Hepatic stellate cell (primary cell): ENCODE measurements at regions not wholly inside any gene's neighbourhood (a gene's known extent, or its start where the extent isn't known, plus 50 kb on each side); places are given as distances from the start of the nearest gene placed in this dataset.
"Not testable (repeated sequence)": the region's sequence is repeated elsewhere in the genome, so short reads cannot be mapped to it uniquely, and the experiment has no call there.

Experiments used
- DNase-seq: peaks from one replicate; pipeline ENCODE4 v3.0.0; 2011; ENCODE audit warnings: low spot score

DNA sequence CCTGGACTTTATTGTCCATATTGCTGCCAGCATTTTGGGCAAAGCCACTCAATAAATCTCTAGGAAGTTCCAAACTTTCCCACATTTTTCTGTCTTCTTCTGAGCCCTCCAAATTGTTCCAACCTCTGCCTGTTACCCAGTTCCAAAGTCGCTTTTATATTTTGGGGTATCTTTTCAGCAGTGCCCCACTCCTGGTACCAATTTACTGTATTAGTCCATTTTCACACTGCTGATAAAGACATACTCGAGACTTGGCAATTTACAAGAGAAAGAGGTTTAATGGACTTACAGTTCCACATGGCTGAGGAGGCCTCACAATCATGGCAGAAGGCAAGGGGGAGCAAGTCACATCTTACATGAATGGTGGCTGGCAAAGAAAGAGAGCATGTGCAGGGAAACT, 53.4 kb downstream of the AHSP start:
- not testable (repeated sequence) for DNase-seq

DNA sequence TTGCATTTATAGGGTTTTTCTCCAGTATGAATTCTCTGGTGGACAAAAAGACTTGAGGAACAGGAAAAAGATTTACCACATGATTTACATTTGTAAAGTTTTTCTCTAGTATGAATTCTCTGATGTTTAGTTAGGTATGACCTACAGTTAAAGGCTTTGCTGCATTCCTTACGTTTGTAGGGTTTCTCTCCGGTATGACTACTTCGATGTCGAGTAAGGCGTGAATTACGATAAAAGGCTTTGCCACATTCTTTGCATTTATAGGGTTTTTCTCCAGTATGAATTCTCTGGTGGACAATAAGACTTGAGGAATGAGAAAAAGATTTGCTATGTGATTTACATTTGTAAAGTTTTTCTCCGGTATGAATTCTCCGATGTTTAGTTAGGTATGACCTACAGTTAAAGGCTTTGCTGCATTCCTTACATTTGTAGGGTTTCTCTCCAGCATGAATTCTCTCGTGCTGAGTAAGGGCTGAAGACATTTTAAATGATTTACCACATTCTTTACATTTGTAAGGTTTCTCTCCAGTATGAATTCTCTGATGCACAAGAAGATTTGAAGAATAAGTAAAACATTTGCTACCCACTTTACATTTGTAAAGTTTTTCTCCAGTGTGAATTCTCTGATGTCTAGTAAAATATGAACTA, 74.2 kb downstream of the AHSP start:
- DNase-seq: not testable (repeated sequence)

DNA sequence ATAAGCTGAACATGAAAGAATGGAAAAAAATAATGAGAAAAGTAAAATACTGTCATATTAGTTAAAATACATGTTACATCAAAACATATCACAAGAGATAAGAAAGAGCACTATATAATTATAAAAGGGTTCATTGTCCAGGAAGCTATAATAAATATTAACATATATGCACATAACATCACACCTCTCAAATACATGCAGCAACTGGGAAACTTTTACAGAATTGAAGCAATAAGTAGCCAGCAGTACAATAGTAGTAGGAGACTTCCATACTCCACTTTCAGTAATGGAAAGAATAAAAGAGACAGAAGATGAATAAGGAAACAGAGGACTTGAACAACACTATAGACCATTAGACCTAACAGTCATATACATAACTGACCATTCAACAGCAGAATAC, 90.4 kb downstream of the AHSP start:
- no peak for DNase-seq

DNA sequence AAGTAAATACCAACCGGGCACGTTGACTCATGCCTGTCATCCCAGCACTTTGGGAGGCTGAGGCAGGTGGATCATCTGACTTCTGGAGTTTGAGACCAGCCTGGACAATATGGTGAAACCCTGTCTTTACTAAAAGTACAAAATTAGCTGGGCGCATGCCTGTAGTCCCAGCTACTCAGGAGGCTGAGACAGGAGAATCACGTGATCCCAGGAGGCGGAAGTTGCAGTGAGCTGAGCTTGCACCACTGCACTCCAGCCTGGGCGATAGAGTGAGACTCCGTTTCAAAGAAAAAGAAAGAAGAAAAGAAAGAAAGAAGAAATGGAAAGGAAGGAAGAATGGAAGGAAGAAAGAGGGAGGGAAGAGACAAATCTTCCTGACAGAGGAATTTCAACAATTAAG, 108.7 kb downstream of the AHSP start:
- DNase-seq: no peak

DNA sequence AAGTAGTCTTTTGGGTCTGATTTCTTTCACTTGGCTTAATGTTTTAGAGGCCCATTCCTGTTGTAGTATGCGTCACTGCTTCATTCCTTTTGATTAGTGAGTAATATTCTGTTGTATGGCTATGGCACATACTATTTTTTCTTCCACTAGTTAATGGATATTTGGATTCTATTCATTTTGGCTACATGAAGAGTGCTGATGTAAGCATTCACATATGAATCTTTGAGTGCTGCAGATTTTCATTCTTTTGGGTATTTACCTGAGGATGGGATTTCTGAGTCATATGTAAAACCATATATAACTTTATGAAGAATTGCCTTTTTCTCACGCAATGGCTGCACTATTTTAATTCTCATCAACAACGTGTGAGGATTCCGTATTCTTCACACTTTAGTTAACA, 113.6 kb downstream of the AHSP start:
- no peak for DNase-seq

DNA sequence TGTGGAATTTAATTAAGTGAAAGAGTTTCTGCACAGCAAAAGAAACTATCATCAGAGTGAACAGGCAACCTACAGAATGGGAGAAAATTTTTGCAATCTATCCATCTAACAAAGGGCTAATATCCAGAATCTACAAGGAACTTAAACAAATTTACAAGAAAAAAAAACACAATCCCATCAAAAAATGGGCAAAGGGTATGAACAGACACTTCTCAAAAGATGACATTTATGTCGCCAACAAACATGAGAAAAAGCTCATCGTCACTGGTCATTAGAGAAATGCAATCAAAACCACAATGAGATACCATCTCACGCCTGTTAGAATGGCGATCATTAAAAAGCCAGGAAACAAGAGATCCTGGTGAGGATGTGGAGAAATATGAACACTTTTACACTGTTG, 128.0 kb downstream of the AHSP start:
- DNase-seq: not testable (repeated sequence)

DNA sequence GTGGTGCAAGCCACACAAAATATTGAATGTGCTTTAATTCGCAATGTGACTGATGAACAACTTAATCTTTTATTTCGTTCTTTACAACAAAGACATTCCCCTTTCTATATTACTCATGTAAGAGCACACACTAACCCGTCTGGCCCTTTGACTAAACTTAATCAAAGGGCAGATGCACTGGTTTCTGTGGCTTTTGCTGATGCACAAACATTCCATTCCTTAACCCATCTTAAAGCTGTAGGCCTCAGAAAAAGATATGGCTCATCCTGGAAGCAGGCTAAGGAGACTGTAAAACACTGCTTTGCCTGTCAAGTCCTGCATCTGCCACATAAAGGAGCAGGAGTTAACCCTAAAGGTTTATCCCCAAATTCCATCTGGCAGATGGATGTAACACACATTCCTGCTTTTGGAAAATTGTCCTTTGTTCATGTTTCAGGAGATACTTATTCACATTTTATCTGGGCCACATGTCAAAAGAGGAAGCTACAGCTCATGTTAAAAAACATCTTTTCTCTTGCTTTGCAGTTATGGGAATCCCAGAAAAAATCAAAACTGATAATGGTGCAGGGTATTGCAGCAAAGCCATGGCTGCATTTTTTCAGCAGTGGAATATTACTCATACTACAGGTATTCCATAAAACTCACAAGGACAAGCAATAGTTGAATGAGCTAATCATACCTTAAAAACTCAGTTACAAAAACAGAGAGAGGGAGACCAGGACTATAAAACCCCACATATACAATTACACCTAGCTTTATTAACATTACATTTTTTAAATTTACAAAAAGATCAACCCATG, 137.2 kb downstream of the AHSP start:
- no peak for DNase-seq

DNA sequence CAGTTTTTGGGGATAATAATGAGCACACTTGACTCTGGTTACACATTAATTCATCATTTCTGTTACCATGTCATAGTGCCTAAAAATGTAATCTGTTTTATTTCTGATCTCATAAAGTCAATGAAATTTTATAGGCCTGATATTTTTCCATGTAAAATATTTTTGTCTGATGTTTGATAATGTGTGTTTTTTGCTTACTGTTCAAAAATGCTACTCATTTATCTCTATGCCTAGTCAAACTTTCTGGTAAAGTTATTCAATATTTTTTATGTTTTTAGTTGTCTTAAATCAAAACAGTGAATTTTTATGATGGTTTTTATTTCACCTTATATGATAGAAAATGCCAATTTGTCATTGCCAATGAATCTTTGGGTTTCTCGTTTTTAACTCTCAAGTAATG, 147.0 kb downstream of the AHSP start:
- no peak for DNase-seq

DNA sequence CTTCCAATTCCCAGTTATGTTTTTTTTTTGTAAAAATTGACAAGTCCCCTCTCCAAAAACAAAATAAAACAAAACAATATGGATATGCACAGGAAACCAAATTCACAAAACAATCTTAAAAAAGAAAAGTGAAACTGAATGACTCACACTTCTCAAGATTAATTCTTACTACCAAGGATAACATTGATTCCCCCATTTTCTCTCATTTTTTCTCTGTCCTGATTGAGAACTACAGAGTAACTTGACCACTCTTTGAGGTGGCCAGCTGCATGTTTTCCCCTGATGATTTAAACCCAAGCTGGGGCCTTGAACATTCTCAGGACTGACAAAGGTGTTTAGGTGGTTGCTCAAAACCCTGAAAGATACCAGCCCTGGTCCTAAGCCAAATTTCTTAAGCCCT, 149.0 kb downstream of the AHSP start:
- no peak for DNase-seq

DNA sequence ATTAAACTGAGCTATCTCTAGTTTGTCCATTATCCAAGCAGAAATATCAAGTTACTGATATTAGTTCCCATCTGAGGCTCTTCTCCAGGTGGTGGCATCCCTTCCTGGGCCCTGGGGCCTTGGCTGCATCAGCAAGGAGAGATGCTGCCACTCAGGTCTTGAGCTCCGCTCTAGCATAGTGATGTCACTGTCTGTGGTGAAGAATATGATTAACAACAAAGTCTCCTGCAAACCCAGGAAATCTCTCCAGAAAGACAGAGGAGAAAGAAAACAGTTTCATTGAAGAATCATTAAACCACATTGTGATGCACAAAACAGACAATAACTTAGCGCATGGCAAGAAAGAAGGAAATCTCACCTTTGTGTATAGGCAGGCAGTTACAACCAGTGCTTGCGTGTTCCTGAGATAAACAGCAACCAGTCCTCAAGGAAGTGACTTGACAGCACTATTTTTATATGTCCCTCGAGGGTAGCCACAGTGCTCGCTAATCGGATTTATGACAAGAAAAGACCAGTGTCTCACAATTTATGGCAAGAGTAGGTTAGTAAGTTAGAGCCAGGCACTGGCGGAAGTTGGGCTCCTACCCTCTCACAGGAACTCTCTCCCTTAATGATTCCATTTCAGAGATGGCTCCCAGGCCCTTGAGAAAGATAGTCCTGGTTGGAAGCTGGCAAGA, 151.1 kb downstream of the AHSP start:
- no peak for DNase-seq

DNA sequence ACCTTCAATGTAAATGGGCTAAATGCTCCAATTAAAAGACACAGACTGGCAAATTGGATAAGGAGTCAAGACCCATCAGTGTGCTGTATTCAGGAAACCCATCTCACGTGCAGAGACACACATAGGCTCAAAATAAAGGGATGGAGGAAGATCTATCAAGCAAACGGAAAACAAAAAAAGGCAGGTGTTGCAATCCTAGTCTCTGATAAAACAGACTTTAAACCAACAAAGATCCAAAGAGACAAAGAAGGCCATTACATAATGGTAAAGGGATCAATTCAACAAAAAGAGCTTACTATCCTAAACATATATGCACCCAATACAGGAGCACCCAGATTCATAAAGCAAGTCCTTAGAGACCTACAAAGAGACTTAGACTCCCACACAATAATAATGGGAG, 161.6 kb downstream of the AHSP start:
- not testable (repeated sequence) for DNase-seq

DNA sequence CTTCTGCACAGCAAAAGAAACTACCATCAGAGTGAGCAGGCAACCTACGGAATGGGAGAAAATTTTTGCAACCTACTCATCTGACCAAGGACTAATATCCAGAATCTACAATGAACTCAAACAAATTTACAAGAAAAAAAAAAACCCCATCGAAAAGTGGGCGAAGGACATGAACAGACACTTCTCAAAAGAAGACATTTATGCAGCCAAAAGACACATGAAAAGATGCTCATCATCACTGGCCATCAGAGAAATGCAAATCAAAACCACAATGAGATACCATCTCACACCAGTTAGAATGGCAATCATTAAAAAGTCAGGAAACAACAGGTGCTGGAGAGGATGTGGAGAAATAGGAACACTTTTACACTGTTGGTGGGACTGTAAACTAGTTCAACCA, 164.6 kb downstream of the AHSP start:
- not testable (repeated sequence) for DNase-seq

DNA sequence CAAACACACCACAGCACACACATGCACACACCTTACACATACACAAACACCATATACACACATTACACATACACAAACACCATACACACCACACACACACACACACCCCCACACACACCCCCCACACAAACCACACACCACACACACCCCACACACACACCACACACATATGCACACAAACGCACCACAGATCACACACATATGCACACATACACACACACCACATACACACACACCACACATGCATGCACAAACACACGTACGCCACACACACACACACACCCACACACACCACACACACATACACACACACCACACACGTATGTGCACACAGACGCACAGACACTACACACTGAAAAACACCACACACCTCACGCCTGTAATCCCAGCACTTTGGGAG, 166.0 kb downstream of the AHSP start:
- DNase-seq: no peak

DNA sequence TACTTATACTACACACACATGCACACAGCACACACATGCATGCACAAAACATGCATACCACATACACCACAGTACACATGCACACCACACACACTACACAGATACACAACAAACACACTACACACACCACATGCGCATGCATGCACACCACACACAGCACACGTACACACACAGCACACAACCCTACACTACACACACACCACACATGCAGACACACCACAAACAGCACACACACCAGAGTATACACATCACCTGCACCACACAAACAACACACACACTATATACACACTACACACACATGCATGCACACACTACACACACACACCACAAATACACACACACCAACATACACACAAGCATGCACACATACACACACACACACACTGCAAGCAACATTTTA, 166.8 kb downstream of the AHSP start:
- no peak for DNase-seq

DNA sequence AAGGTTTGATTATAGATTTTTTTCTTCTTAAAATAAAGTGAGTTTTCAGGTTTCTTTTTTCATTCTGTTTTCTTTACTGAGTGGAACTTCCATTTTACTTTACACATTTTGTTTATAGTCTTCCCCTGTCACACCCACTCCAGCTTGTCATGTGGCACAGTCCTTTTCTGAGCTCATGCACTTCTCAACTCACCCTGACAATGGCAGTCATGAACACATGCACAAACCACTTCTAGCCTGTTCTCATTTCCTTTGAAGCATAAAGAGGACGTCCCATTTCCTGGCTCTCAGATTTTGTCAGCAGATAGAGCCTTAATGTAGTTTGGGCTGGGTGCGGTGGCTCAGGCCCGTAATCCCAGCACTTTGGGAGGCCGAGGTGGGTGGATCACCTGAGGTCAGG, 168.0 kb downstream of the AHSP start:
- DNase-seq: no peak

DNA sequence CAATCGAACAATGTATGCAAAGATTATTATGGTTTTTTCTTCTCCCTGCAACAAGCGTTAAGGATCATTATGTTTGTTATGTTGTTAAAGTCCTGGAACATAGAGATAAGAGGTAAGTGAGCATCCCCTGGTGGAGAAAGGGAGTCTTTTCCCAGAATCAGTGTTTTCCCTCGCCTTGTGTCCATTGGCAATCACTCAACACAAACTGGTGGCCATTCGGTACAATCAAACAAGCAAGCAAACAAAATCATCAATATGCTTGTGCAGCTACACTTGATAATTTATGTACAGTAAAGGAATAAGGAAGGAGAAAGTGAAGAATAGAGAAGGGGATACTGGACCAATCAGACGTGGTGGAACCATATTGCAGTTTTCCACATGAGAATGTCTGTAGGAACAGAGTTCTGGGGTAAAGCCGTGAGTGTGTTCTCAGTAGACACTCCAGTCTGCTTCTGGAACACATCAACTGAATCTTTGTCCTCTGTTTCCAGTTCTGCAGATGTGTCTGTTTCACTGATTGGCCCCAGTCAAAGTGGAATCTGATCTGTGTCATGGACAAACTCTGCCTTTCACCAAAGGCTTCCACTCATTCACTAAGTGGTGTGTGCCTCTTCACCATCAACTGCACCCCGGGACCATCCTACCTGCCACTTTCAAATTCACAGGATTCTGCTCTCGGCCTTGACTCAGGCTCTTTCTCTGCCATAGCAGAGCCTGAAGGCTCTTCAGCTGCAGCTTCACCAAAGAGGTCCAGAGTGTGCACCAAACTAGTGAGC, 169.5 kb downstream of the AHSP start:
- DNase-seq: peak; percentile 58

DNA sequence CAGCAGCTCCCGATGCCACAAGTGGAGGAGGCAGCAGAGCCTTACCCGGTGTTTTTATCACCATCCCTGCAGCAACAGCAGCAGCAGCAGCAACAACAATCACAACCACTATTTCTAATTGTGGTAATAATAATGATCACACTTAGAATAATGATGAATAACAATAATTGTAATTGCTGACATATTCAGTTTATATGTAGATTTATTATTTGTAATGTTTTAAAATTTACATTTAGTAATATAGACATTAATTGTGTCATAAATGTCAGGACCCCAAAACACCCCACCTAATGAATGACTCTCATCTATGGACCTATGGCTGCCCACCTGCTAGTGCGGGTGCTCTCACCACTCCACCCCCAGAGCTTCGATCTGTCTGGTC, 170.0 kb downstream of the AHSP start:
- DNase-seq: no peak

DNA sequence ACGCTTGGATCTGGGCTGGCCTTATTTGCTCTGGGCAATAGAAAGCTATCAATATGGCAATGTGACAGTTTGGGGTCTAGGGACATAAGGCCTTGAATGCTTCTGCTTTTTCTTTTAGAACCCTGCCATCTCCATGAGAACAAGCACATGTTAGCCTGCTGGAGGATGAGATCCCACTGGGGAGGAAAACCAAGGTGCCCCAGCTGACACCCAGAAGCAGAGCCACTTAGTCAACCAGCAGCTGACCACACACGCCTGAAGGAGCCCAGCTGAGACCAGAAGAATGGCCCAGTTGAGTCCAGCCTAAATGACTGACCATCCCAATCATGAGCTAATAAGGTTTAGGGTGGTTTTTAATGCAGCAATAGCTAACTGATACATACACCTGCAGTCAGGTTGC, 171.2 kb downstream of the AHSP start:
- DNase-seq: no peak

DNA sequence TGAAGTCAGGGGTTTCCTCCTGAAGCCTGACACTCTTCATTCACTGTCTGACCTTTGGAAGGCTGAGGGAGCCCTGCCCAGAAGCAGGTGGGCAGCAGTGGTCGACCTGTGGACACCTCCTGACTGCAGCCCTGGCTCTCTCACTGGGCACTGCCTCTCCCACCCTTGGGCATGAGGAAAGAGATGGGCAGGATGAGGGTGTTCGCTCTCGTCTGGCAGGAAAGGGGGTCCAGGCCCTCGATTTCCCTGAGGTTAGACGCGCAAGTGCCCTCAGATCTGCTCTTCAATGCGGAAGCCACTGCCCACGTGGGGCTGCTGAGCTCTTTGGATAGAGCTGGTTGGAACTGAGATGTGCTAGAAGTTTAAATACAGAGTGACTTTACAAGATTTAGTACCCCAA, 171.9 kb downstream of the AHSP start:
- DNase-seq: no peak

DNA sequence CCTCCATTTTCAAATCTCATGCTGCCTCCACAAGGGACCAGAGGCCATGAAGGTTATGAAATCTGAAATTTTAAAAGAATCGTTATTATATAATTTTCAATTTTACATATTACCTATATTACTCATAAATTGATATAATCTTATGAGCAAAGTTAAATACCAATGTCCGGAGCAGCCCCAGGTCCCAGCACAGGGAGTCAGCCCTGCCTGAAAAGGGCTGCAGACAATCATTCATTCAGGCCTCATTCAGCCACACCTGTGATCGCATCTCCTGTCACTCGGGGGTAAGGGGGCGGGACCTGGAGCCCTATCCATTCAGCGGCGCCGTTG, 172.5 kb downstream of the AHSP start:
- peak; percentile 60 for DNase-seq

DNA sequence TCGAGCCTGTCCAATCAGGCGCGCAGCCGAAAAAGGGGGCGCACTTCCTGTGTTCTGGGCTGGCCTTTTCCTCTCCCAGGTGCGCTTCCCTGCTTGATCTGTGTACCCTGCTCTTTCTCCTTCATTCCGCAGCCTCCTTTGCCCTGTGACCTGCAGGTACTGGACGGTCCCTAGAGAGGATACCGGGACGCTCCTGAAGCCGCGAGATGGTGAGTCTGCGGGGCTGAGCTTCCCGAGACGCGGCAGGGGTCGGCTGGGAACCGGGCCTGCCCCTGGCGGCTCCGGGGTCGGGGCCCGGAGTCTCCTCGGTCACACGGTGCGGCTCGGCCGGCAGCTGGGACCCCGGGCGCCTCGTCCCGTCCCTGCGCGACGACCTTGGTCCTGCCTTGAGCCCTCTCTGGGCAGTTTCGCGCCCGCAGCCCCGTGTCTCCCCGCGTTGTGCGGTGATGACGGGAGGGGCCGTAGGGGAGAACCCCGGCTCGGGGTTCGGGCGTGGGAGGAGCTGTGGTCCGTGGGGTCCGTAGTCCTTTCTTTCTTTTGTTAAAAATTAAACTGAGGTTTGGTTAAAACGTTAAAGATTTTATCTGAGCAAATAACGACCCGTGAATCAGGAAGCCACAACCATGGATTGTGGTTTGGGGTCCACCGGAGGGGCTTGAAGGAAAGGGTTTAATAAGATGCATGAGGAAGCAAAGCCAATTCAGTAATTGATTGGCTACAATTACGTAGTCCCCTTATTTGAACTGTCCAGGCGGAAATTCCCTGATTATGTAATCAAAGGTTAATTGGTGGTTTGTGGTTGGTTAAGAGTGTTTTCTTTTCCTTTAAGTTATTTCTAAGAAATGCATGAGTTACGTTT, 172.8 kb upstream of the ZNF267 start:
- no peak for DNase-seq

DNA sequence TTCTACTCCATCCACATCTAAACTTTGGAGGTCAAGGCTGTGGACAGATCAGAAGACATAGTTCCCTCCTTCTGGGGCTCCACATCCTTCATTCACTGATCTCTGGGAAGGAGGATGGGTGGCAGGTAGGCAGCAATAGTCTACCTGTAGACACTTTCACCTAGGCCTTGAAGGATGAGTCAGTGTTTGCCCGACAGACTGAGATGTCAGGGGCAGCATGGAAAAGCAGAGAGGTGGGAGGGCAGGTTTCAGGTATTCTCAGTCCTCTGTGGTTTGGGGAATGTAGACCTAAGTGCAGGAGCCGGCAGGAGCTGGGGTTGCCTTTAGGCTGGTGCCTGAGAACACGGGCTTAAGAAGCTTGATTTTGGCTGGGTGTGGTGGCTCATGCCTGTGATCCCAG, 171.9 kb upstream of the ZNF267 start:
- no peak for DNase-seq
